Esophagus muscularis mucosa (tissue), 3 donors: ENCODE measurements at regions not wholly inside any gene's neighbourhood (a gene's known extent, or its start where the extent isn't known, plus 50 kb on each side); places are given as distances from the start of the nearest gene placed in this dataset.

ENCODE experiments used
- POLR2A ChIP-seq: fragments of 450-650 bp; IDR thresholded peaks from one replicate; pipeline ENCODE4 v1.6.1; 2017; ENCODE audit warnings: antibody characterized with exemption, moderate library complexity, mild to moderate bottlenecking, low read depth
- TF ChIP-seq, protein P1 (sequence below), 3 experiments: fragments of 200-600 bp in 2 of 3; fragments of 450-650 bp in 1 of 3; sonication (generic) in 2 of 3; IDR thresholded peaks; one replicate each; pipeline ENCODE4 v1.5.1; 2017 to 2019; ENCODE audit warnings: antibody characterized with exemption in 3 of 3, mild to moderate bottlenecking in 2 of 3, moderate library complexity in 1 of 3

DNA sequence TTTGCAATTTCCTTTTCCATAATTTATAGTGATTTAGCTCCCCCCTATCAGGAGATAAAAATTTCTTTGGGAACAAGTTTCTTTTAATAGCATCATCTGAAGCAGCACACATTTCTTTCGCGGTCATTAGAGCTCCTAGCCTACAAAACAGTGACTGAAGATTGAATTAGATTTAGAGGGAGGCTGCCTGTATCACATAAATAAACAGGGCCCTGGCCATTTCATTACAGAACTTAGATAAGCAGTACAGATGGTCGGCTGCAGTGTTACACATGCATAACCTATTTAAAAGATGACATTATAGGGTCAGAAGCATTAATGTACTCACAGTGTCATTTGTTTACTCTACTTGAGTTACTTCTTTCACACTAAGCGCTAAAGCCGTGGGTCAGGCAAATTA, 81.4 kb upstream of the SLC25A26 start:
- TF ChIP-seq, protein P1, sequence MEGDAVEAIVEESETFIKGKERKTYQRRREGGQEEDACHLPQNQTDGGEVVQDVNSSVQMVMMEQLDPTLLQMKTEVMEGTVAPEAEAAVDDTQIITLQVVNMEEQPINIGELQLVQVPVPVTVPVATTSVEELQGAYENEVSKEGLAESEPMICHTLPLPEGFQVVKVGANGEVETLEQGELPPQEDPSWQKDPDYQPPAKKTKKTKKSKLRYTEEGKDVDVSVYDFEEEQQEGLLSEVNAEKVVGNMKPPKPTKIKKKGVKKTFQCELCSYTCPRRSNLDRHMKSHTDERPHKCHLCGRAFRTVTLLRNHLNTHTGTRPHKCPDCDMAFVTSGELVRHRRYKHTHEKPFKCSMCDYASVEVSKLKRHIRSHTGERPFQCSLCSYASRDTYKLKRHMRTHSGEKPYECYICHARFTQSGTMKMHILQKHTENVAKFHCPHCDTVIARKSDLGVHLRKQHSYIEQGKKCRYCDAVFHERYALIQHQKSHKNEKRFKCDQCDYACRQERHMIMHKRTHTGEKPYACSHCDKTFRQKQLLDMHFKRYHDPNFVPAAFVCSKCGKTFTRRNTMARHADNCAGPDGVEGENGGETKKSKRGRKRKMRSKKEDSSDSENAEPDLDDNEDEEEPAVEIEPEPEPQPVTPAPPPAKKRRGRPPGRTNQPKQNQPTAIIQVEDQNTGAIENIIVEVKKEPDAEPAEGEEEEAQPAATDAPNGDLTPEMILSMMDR (IDR thresholded peaks at IDR 0.05) = no peak
- no peak for TF ChIP-seq POLR2A
